Esophagus muscularis mucosa (tissue), 3 donors: ENCODE measurements at regions not wholly inside any gene's neighbourhood (a gene's known extent, or its start where the extent isn't known, plus 50 kb on each side); places are given as distances from the start of the nearest gene placed in this dataset.

Experiments
- CTCF ChIP-seq, 3 experiments: fragments of 200-600 bp in 2 of 3; fragments of 450-650 bp in 1 of 3; sonication (generic) in 2 of 3; IDR thresholded peaks; one replicate each; pipeline ENCODE4 v1.5.1; 2017 to 2019; ENCODE audit warnings: antibody characterized with exemption in 3 of 3, mild to moderate bottlenecking in 2 of 3, moderate library complexity in 1 of 3
- POLR2A ChIP-seq: fragments of 450-650 bp; IDR thresholded peaks from one replicate; pipeline ENCODE4 v1.6.1; 2017; ENCODE audit warnings: antibody characterized with exemption, moderate library complexity, mild to moderate bottlenecking, low read depth
- POLR2AphosphoS5 ChIP-seq, 2 donors: sonication (generic); formaldehyde crosslinking; IDR thresholded peaks; one replicate each; pipeline ENCODE4 v1.6.1; 2017; ENCODE audit warnings: antibody characterized with exemption in 2 of 2

DNA sequence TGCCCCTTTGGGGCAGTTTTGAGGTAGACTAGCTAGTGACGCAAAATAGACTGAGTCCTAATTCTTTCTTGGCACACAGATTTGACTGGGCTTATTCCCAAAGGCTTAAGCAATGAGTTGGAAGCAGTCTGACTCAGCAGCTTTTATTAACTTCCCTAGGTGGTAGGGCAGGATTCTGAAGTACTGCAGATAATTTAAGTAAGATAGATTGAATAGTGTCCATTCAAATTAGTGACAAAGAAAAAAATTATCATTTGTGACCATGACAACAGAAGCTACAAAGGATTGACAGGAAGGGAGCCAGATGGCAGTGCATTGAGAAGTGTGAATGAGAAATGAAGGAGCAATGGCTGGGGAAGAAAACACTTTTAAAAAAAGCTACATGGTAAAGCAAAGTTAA lies 649.4 kb downstream of the CDH9 start:
- TF ChIP-seq CTCF (IDR thresholded peaks at IDR 0.05): no peak
- TF ChIP-seq POLR2A: no peak
- TF ChIP-seq POLR2AphosphoS5 (IDR thresholded peaks at IDR 0.05): no peak
